ENCODE measurements at regions not wholly inside any gene's neighbourhood (a gene's known extent, or its start where the extent isn't known, plus 50 kb on each side); places are given as distances from the start of the nearest gene placed in this dataset.

DNA sequence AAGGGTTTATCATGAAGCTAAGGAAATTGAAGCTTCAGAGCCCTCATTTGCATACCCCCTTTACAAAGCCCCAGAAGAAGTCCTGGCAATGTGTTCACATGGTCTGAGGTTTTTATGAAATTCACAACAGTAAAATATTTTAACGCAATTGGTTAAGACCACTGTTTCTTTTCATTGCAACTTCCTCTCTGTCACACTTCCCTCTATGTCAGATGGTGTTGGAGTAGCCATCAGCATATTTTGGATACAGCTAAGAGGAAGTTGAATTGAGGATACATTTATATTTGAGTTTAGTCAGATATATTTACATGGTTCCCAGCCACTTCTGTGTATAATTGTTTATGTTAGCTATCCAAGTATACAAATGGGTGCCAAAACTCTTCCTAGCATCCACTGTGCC, 170.0 kb downstream of the TXNL1 start:
- Histone ChIP-seq H3K9ac (replicated peaks in 1 of 4; ENCODE audit: extremely low read depth in 1 of 4, low read depth in 3 of 4, low read length in 3 of 4) (no peak overlapping the region), H2BK12ac (ENCODE audit: low read depth, low read length) (no peak overlapping the region), H2BK20ac (ENCODE audit: low read length) (no peak overlapping the region), H3K79me2 (ENCODE audit: control insufficient read depth in 1 of 2, insufficient read depth in 2 of 2, low read length in 2 of 2) (no peaks in the 10 kb centered on the region), H4K20me1 (replicated peaks in 1 of 2; ENCODE audit: control insufficient read depth in 1 of 2, insufficient read depth in 2 of 2, low read length in 2 of 2) (peaks cover 0 to 3% of the 10 kb centered on the region in 2 experiments), H3K23me2 (ENCODE audit: low read depth, low read length) (peaks cover 5% of the 10 kb centered on the region; the same call in 1 of the 2 replicates), H3K23ac (ENCODE audit: insufficient read length) (no peak overlapping the region), H3K4me3 (ENCODE audit: extremely low read depth in 1 of 4, insufficient read depth in 2 of 4, low read depth in 3 of 4, low read length in 4 of 4) (no peak overlapping the region), H4K5ac (ENCODE audit: insufficient read length, low read depth, low read length) (no peak overlapping the region), H2BK5ac (ENCODE audit: low read depth, low read length) (no peak overlapping the region), H2BK15ac (ENCODE audit: low read length) (no peak overlapping the region), H2AK5ac (ENCODE audit: low read depth, low read length) (no peak overlapping the region), H3K27me3 (replicated peaks in 1 of 4; ENCODE audit: control insufficient read depth in 3 of 4, extremely low read depth in 1 of 4, insufficient read depth in 3 of 4, low read length in 3 of 4) (peaks cover 0 to 1% (median 0%) of the 10 kb centered on the region in 4 experiments; a peak in 1 of 7 replicates), H3K14ac (ENCODE audit: insufficient read length) (no peak overlapping the region), H2BK120ac (replicated peaks; ENCODE audit: low read depth, low read length) (no peak overlapping the region), H3K4ac (replicated peaks; ENCODE audit: insufficient read length, low read depth, low read length) (no peak overlapping the region), H3K9me3 (ENCODE audit: insufficient read depth in 2 of 2, low read depth in 1 of 2, low read length in 1 of 2) (peaks cover 20 to 22% of the 10 kb centered on the region in 2 experiments; a peak in 3 of 4 replicates), H2AFZ (ENCODE audit: low read length) (no peak overlapping the region), H3K18ac (ENCODE audit: extremely low read depth, low read length) (no peak overlapping the region), H3K4me2 (ENCODE audit: insufficient read depth in 1 of 2, low read depth in 2 of 2, low read length in 2 of 2) (no peak overlapping the region), H3K36me3 (ENCODE audit: control insufficient read depth in 2 of 4, insufficient read depth in 4 of 4, low read length in 3 of 4) (peaks cover 0 to 3% (median 0%) of the 10 kb centered on the region in 4 experiments; a peak in 2 of 8 replicates), H3K56ac (replicated peaks; ENCODE audit: insufficient read length, low read depth, low read length) (no peak overlapping the region), H3K79me1 (ENCODE audit: low read depth, low read length) (no peaks in the 10 kb centered on the region), H3K4me1 (replicated peaks in 1 of 4; ENCODE audit: control insufficient read depth in 3 of 4, insufficient read depth in 4 of 4, low read length in 3 of 4) (no peaks in the 10 kb centered on the region), H3K27ac (ENCODE audit: low read depth, low read length) (no peak overlapping the region), H4K91ac (replicated peaks; ENCODE audit: insufficient read length, low read length) (no peak overlapping the region), H4K8ac (ENCODE audit: extremely low read depth, insufficient read depth, low read length) (no peak overlapping the region)
- no peak for DNase-seq (ENCODE audit: low read depth in 1 of 2, low spot score in 2 of 2)
- TF ChIP-seq RFX5 (IDR thresholded peaks at IDR 0.05; ENCODE audit: borderline replicate concordance, low read depth, low read length) (no peak), EGR1 (IDR thresholded peaks at IDR 0.05; ENCODE audit: borderline replicate concordance, low read depth, low read length) (no peak), TCF12 (IDR thresholded peaks at IDR 0.05; ENCODE audit: low read depth, low read length) (no peak)
- FAIRE-seq: no peak
- ChIA-PET POLR2A (ENCODE audit: partially characterized antibody) (no interaction called here), CTCF (ENCODE audit: partially characterized antibody) (no interaction called here)
- WGBS, 2 experiments (ENCODE audit: extremely low coverage in 1 of 2, insufficient coverage in 1 of 2, insufficient read length in 1 of 2, insufficient replicate concordance in 2 of 2, low coverage in 1 of 2, low lambda C conversion rate in 2 of 2, missing lambda C conversion rate in 1 of 2): 100% methylated on average over 1 of the region's 1 CpG; no CpG with 5 or more reads in 1 of the 2 experiments

All from H1 (cell line).